ENCODE measurements at regions not wholly inside any gene's neighbourhood (a gene's known extent, or its start where the extent isn't known, plus 50 kb on each side); places are given as distances from the start of the nearest gene placed in this dataset.

GRCh38 chr21:41660748-41661147, 106.1 kb downstream of the RIPK4 start:
- Histone ChIP-seq H3K4me1 (ENCODE audit: control insufficient read depth, extremely low read depth, insufficient read depth, low read length) (peaks cover 5% of the 10 kb centered on the region), H3K4me2 (ENCODE audit: extremely low read depth, insufficient read depth, low read length) (no peak overlapping the region), H3K36me3 (ENCODE audit: control insufficient read depth, insufficient read depth, low read length) (no peaks in the 10 kb centered on the region), H3K9ac (ENCODE audit: insufficient read depth, low read length) (no peak overlapping the region), H3K27ac (ENCODE audit: insufficient read depth, low read length) (no peak overlapping the region), H3K9me3 (ENCODE audit: control insufficient read depth, insufficient read depth, low read depth, low read length) (no peaks in the 10 kb centered on the region), H2AFZ (ENCODE audit: low read length) (no peak overlapping the region), H3K4me3 (replicated peaks in 1 of 4; ENCODE audit: control extremely low read depth in 1 of 4, insufficient read depth in 1 of 4, low read depth in 3 of 4, low read length in 4 of 4) (no peak overlapping the region), H3K79me2 (ENCODE audit: control insufficient read depth, insufficient read depth, low read length) (no peaks in the 10 kb centered on the region), H3K27me3 (ENCODE audit: control insufficient read depth, insufficient read depth, low read length) (no peaks in the 10 kb centered on the region), H4K20me1 (ENCODE audit: control insufficient read depth, extremely low read depth, insufficient read depth, low read length) (no peaks in the 10 kb centered on the region)
- no peak for DNase-seq (ENCODE audit: low read depth in 2 of 2)
- TF ChIP-seq CTCF (conservative IDR thresholded peaks at IDR 0.05 in 1 of 2, IDR thresholded peaks at IDR 0.05 in 1 of 2; ENCODE audit: low read depth in 1 of 2, low read length in 2 of 2): no peak
- no peak for TF ChIP-seq EZH2 (IDR thresholded peaks at IDR 0.05; ENCODE audit: low read length, missing control alignments)

GRCh38 chr21:41659791-41660560, 106.9 kb downstream of the RIPK4 start:
- Histone ChIP-seq H3K79me2 (ENCODE audit: control insufficient read depth, insufficient read depth, low read length) (no peaks in the 10 kb centered on the region), H3K4me2 (ENCODE audit: extremely low read depth, insufficient read depth, low read length) (no peak overlapping the region), H3K4me1 (ENCODE audit: control insufficient read depth, extremely low read depth, insufficient read depth, low read length) (peaks cover 5% of the 10 kb centered on the region), H3K9ac (ENCODE audit: insufficient read depth, low read length) (no peak overlapping the region), H3K27me3 (ENCODE audit: control insufficient read depth, insufficient read depth, low read length) (no peaks in the 10 kb centered on the region), H4K20me1 (ENCODE audit: control insufficient read depth, extremely low read depth, insufficient read depth, low read length) (no peaks in the 10 kb centered on the region), H3K4me3 (replicated peaks in 1 of 4; ENCODE audit: control extremely low read depth in 1 of 4, insufficient read depth in 1 of 4, low read depth in 3 of 4, low read length in 4 of 4) (no peak overlapping the region), H2AFZ (ENCODE audit: low read length) (no peak overlapping the region), H3K36me3 (ENCODE audit: control insufficient read depth, insufficient read depth, low read length) (no peaks in the 10 kb centered on the region), H3K27ac (ENCODE audit: insufficient read depth, low read length) (no peak overlapping the region), H3K9me3 (ENCODE audit: control insufficient read depth, insufficient read depth, low read depth, low read length) (no peaks in the 10 kb centered on the region)
- TF ChIP-seq EZH2 (IDR thresholded peaks at IDR 0.05; ENCODE audit: low read length, missing control alignments) (no peak), CTCF (conservative IDR thresholded peaks at IDR 0.05 in 1 of 2, IDR thresholded peaks at IDR 0.05 in 1 of 2; ENCODE audit: low read depth in 1 of 2, low read length in 2 of 2) (peak in 1 of 2 donors; percentile 13)
- peak; percentile 27 to 37 for DNase-seq (ENCODE audit: low read depth in 2 of 2)

- H3K36me3 ChIP-seq (ENCODE audit: control insufficient read depth, insufficient read depth, low read length): no peaks in the 10 kb centered on the region
- no peak overlapping the region for H2AFZ ChIP-seq (ENCODE audit: low read length)
- H3K4me3 ChIP-seq (replicated peaks in 1 of 4; ENCODE audit: control extremely low read depth in 1 of 4, insufficient read depth in 1 of 4, low read depth in 3 of 4, low read length in 4 of 4): no peak overlapping the region
- H3K9ac ChIP-seq (ENCODE audit: insufficient read depth, low read length): no peak overlapping the region
- no peaks in the 10 kb centered on the region for H3K79me2 ChIP-seq (ENCODE audit: control insufficient read depth, insufficient read depth, low read length)
- no peaks in the 10 kb centered on the region for H4K20me1 ChIP-seq (ENCODE audit: control insufficient read depth, extremely low read depth, insufficient read depth, low read length)
- no peaks in the 10 kb centered on the region for H3K9me3 ChIP-seq (ENCODE audit: control insufficient read depth, insufficient read depth, low read depth, low read length)
- H3K27ac ChIP-seq (ENCODE audit: insufficient read depth, low read length): no peak overlapping the region
- H3K4me2 ChIP-seq (ENCODE audit: extremely low read depth, insufficient read depth, low read length): no peak overlapping the region
- no peaks in the 10 kb centered on the region for H3K27me3 ChIP-seq (ENCODE audit: control insufficient read depth, insufficient read depth, low read length)
- DNase-seq (ENCODE audit: low read depth in 2 of 2): no peak
- TF ChIP-seq CTCF (conservative IDR thresholded peaks at IDR 0.05 in 1 of 2, IDR thresholded peaks at IDR 0.05 in 1 of 2; ENCODE audit: low read depth in 1 of 2, low read length in 2 of 2) (no peak), EZH2 (IDR thresholded peaks at IDR 0.05; ENCODE audit: low read length, missing control alignments) (no peak)
- H3K4me1 ChIP-seq (ENCODE audit: control insufficient read depth, extremely low read depth, insufficient read depth, low read length): no peaks in the 10 kb centered on the region
Observed at GRCh38 chr21:41656946-41657525, 109.8 kb downstream of the RIPK4 start.

Data from fibroblast of lung (primary cell).